Mesothelial cell of epicardium (in vitro differentiated cells): ENCODE measurements at regions not wholly inside any gene's neighbourhood (a gene's known extent, or its start where the extent isn't known, plus 50 kb on each side); places are given as distances from the start of the nearest gene placed in this dataset.

Source experiments
- DNase-seq, 2 experiments: peaks; one replicate each; pipeline ENCODE4 v3.0.0; 2021; ENCODE audit warnings: low spot score in 2 of 2; ENCODE audit not compliant: unreplicated experiment in 2 of 2
- H3K27ac Mint-ChIP-seq: 2 replicates; pipeline ENCODE4 v1.8.0; 2021; ENCODE audit warnings: mixed read lengths
- H3K27me3 Mint-ChIP-seq: 2 replicates; pipeline ENCODE4 v1.8.0; 2021; ENCODE audit warnings: low read depth, mixed read lengths
- H3K36me3 Mint-ChIP-seq: 2 replicates; pipeline ENCODE4 v1.8.0; 2021; ENCODE audit warnings: mixed read lengths
- H3K4me1 Mint-ChIP-seq: 2 replicates; pipeline ENCODE4 v1.8.0; 2021; ENCODE audit warnings: mixed read lengths
- H3K4me3 Mint-ChIP-seq: 2 replicates; pipeline ENCODE4 v1.8.0; 2021; ENCODE audit warnings: mild to moderate bottlenecking, moderate library complexity, mixed read lengths
- H3K9me3 Mint-ChIP-seq: 2 replicates; pipeline ENCODE4 v1.8.0; 2021; ENCODE audit warnings: mixed read lengths
- TF ChIP-seq, protein P1 (sequence below): fragments of 200-600 bp; sonication (generic); IDR thresholded peaks from one replicate; pipeline ENCODE4 v1.5.0; 2021; ENCODE audit warnings: antibody characterized with exemption; ENCODE audit not compliant: unreplicated experiment

DNA sequence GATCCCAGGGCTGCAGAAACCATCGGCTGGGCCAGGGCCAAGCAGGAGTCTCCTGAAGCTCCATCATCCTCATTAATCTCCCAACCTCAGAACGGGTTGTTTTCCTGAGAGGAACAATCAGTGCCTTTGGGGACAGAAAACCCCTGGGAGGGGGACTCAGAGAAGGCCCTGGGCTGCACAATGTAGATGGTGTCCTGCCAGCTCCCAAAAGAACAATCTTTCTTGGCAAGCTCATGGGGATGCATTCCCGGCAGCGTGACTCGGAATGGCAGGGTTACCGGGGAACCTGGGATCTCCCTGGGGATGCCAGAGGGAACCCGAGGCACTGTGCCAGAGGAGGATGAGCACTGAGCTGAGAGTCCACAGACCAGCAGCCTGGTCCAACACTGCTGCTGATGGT lies 72.1 kb upstream of the ATP2B2 start:
- TF ChIP-seq, protein P1, sequence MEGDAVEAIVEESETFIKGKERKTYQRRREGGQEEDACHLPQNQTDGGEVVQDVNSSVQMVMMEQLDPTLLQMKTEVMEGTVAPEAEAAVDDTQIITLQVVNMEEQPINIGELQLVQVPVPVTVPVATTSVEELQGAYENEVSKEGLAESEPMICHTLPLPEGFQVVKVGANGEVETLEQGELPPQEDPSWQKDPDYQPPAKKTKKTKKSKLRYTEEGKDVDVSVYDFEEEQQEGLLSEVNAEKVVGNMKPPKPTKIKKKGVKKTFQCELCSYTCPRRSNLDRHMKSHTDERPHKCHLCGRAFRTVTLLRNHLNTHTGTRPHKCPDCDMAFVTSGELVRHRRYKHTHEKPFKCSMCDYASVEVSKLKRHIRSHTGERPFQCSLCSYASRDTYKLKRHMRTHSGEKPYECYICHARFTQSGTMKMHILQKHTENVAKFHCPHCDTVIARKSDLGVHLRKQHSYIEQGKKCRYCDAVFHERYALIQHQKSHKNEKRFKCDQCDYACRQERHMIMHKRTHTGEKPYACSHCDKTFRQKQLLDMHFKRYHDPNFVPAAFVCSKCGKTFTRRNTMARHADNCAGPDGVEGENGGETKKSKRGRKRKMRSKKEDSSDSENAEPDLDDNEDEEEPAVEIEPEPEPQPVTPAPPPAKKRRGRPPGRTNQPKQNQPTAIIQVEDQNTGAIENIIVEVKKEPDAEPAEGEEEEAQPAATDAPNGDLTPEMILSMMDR: no peak
- Mint-ChIP-seq H3K4me1 (no peaks in the 10 kb centered on the region), H3K36me3 (no peaks in the 10 kb centered on the region), H3K4me3 (no peak overlapping the region), H3K27me3 (peaks cover 40% of the 10 kb centered on the region), H3K9me3 (no peaks in the 10 kb centered on the region), H3K27ac (no peak overlapping the region)
- DNase-seq: no peak

DNA sequence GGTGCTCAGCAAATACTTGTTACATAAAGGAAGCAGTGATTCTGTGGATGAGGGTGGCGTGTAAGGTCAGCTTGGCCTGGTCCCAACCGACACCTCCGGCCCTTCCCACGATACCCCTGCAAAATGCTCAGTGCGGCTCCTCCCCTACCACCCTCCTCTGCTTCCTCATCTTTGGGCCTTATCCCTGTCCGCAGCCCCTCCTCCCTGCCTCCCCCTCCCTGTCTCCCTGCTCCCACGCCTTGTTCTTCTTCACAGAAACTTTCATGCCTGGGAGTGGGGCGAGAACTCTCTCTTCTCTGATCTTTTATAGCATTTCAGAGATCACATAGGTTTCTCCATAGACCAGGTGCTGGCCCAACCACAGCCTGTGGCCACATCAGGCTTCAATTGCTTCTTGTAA lies 75.0 kb upstream of the ATP2B2 start:
- TF ChIP-seq, protein P1: no peak
- no peaks in the 10 kb centered on the region for H3K36me3 Mint-ChIP-seq
- H3K4me3 Mint-ChIP-seq: no peak overlapping the region
- no peak for DNase-seq
- H3K27ac Mint-ChIP-seq: no peak overlapping the region
- H3K9me3 Mint-ChIP-seq: no peaks in the 10 kb centered on the region
- no peaks in the 10 kb centered on the region for H3K4me1 Mint-ChIP-seq
- H3K27me3 Mint-ChIP-seq: peaks cover 39% of the 10 kb centered on the region

DNA sequence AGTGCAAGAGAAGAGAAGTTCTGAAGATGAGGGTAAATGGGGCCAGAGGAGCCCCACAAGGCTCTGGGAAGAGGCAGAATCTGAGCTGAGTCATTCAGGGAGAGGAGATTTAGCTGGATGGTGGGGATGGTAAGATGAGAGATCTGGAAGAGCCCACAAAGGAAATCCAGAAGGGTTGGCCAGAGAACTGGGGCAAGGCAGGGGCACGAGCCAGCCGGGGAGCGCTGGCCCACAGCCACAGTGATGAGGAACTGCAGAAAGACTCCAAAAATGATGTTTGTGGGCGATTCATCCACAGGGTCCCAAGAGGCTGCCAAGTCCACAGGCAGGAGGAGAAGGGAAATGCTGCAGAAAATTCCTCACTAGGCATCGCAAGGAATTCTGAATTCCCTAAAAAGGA lies 75.9 kb upstream of the ATP2B2 start:
- Mint-ChIP-seq H3K4me1 (no peaks in the 10 kb centered on the region), H3K27ac (no peak overlapping the region), H3K9me3 (no peaks in the 10 kb centered on the region), H3K36me3 (no peaks in the 10 kb centered on the region), H3K27me3 (peaks cover 45% of the 10 kb centered on the region), H3K4me3 (no peak overlapping the region)
- TF ChIP-seq, protein P1: no peak
- DNase-seq: no peak

DNA sequence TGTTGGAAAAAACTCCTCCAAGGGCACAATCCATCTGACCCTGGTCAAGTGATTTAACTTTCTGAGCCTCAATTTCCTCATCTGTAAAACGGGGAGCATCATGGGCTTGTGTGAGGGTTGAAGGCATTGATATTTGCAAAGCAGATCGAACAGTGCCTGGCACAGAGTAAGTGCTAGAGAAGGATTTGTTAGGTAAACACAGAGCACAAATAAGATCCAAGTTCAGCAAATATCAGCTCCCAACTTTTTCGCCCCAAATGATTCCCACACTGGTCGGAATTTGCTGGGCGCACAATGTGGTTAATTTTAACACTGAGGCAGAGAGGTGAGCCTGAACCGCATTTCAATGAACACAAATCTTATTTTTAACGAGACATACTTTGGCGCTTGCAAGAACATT lies 76.3 kb upstream of the ATP2B2 start:
- H3K27ac Mint-ChIP-seq: no peak overlapping the region
- no peaks in the 10 kb centered on the region for H3K4me1 Mint-ChIP-seq
- H3K9me3 Mint-ChIP-seq: no peaks in the 10 kb centered on the region
- peaks cover 48% of the 10 kb centered on the region for H3K27me3 Mint-ChIP-seq
- H3K4me3 Mint-ChIP-seq: no peak overlapping the region
- no peak for DNase-seq
- TF ChIP-seq, protein P1: no peak
- no peaks in the 10 kb centered on the region for H3K36me3 Mint-ChIP-seq

DNA sequence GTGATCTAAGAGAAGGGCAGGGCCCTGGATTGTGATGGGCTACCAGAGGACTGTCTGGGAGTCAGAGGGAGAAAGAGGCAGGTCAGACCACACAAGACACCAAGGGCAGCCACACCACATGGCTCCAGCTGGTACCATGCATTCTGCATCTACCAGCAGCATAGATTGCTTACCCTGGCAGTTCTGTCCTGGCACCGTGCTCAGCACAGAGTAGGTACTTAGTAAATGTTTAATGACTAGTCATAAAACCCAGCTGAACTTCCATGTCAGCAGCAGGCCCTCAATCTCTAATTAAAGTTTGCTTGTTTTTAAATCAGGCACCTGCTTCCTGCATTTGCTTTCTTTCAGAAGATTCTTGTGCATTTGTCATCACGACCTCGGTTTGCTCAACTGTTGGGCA lies 77.3 kb upstream of the ATP2B2 start:
- no peak for DNase-seq
- Mint-ChIP-seq H3K4me3 (no peak overlapping the region), H3K27me3 (peaks cover 53% of the 10 kb centered on the region), H3K9me3 (no peaks in the 10 kb centered on the region), H3K27ac (no peak overlapping the region), H3K4me1 (no peaks in the 10 kb centered on the region), H3K36me3 (no peaks in the 10 kb centered on the region)
- TF ChIP-seq, protein P1: no peak
